HepG2 (cell line): ENCODE measurements at regions not wholly inside any gene's neighbourhood (a gene's known extent, or its start where the extent isn't known, plus 50 kb on each side); places are given as distances from the start of the nearest gene placed in this dataset.

ENCODE experiments used
- ATAC-seq: fragments of 200-7000 bp; cut with Tn5 transposase; 3 replicates; pipeline ENCODE4 v1.9.1; 2020; ENCODE audit warnings: mild to moderate bottlenecking, moderate library complexity
- BruUV-seq: library from RNA; stranded (reverse); fragments of 400-500 nt; replicated peaks from 2 replicates; lab custom pipeline; 2021; lab: Mats Ljungman, UMichigan
- CTCF ChIA-PET: fragments of 300-600 bp; formaldehyde crosslinking; extraction: SDS; loops from one replicate; lab custom pipeline; 2021; ENCODE audit warnings: low total read pairs, inconsistent platforms, low intra/inter-chr PET ratio; lab: Yijun Ruan, JAX
- POLR2A ChIA-PET: fragments of 350-600 bp; sonication (Branson Sonifier 250); formaldehyde crosslinking; loops from one replicate; lab custom pipeline; 2020; ENCODE audit warnings: antibody characterized with exemption, inconsistent platforms; lab: Yijun Ruan, JAX
- DNase-seq: peaks from one replicate; pipeline ENCODE4 v3.0.0-alpha.2; 2015; ENCODE audit warnings: low spot score
- FAIRE-seq: peaks from 3 replicates; lab custom pipeline; 2011; peaks lifted over from hg19 to GRCh38; lab: Jason Lieb, UNC
- H2AFZ ChIP-seq: one replicate; pipeline ENCODE4 v1.6.1; 2011; ENCODE audit warnings: low read length, inconsistent platforms
- H3K27ac ChIP-seq: fragments of 300-600 bp; 3 replicates; pipeline ENCODE4 v1.8.0; 2011; ENCODE audit warnings: mixed run types, mild to moderate bottlenecking, mixed read lengths, low read length, inconsistent platforms; ENCODE audit not compliant: insufficient read depth; ENCODE audit errors: extremely low read length
- H3K27me3 ChIP-seq, 2 experiments: fragments of 200-600 bp in 1 of 2; 2 replicates in 1 of 2; 3 replicates in 1 of 2; pipeline versions ENCODE4 v1.6.0 to v1.8.0; 2011; ENCODE audit warnings: low read length in 2 of 2, mild to moderate bottlenecking in 2 of 2, moderate library complexity in 2 of 2, inconsistent platforms in 1 of 2; ENCODE audit not compliant: insufficient read depth in 2 of 2, control insufficient read depth in 1 of 2
- H3K36me3 ChIP-seq, 2 experiments: fragments of 200-600 bp in 1 of 2; replicated peaks in 1 of 2; 2 replicates in 1 of 2; 3 replicates in 1 of 2; pipeline versions ENCODE4 v1.5.1 to v1.8.0; 2011; ENCODE audit warnings: low read length in 2 of 2, inconsistent platforms in 1 of 2; ENCODE audit not compliant: insufficient read depth in 2 of 2, control insufficient read depth in 1 of 2
- H3K4me1 ChIP-seq: 2 replicates; pipeline ENCODE4 v1.5.1; 2012; ENCODE audit warnings: low read length, inconsistent platforms; ENCODE audit not compliant: insufficient read depth
- H3K4me2 ChIP-seq: 2 replicates; pipeline ENCODE4 v1.6.0; 2011; ENCODE audit warnings: low read depth, low read length, inconsistent platforms
- H3K4me3 ChIP-seq, 3 experiments: fragments of 200-600 bp in 1 of 3; sonication (generic), shearing (Covaris generic) in 1 of 3; replicated peaks in 1 of 3; 2 replicates each; pipeline ENCODE4 v1.5.1; 2011 to 2016; ENCODE audit warnings: low read length in 3 of 3, inconsistent platforms in 2 of 3, low read depth in 2 of 3, mild to moderate bottlenecking in 2 of 3, control low read depth in 1 of 3, mixed read lengths in 1 of 3; ENCODE audit not compliant: insufficient read depth in 1 of 3
- H3K79me2 ChIP-seq: one replicate; pipeline ENCODE4 v1.6.1; 2011; ENCODE audit warnings: low read length, inconsistent platforms; ENCODE audit not compliant: insufficient read depth
- H3K9ac ChIP-seq: 2 replicates; pipeline ENCODE4 v1.6.0; 2011; ENCODE audit warnings: mild to moderate bottlenecking, low read depth, low read length, inconsistent platforms; ENCODE audit not compliant: insufficient read depth
- H3K9me3 ChIP-seq: 2 replicates; pipeline ENCODE4 v1.5.1; 2012; ENCODE audit warnings: mild to moderate bottlenecking, low read length
- H4K20me1 ChIP-seq: 2 replicates; pipeline ENCODE4 v1.6.0; 2011; ENCODE audit warnings: inconsistent platforms, mild to moderate bottlenecking, low read length, moderate library complexity; ENCODE audit not compliant: insufficient read depth
- CTCF ChIP-seq: sonication (generic); formaldehyde crosslinking; IDR thresholded peaks from 2 replicates; pipeline ENCODE4 v1.5.0; 2020; ENCODE audit warnings: mild to moderate bottlenecking, missing genetic modification reagents, moderate library complexity
- FOXP4 ChIP-seq: sonication (generic); formaldehyde crosslinking; IDR thresholded peaks from 2 replicates; pipeline ENCODE4 v1.4.0; 2020; ENCODE audit warnings: missing genetic modification reagents
- ISL2 ChIP-seq: sonication (generic); formaldehyde crosslinking; IDR thresholded peaks from 2 replicates; pipeline ENCODE4 v1.5.0; 2020; ENCODE audit warnings: missing genetic modification reagents
- NFIC ChIP-seq: IDR thresholded peaks from 2 replicates; pipeline ENCODE4 v1.6.1; 2012; ENCODE audit warnings: mild to moderate bottlenecking, low read length, inconsistent platforms
- STAG1 ChIP-seq: sonication (generic); formaldehyde crosslinking; IDR thresholded peaks from 2 replicates; pipeline ENCODE4 v1.4.0; 2020; ENCODE audit warnings: missing genetic modification reagents
- TRAFD1 ChIP-seq: sonication (generic); formaldehyde crosslinking; IDR thresholded peaks from 2 replicates; pipeline ENCODE4 v1.5.1; 2020; ENCODE audit warnings: missing genetic modification reagents, mild to moderate bottlenecking, borderline replicate concordance
- ZNF20 ChIP-seq: sonication (generic); formaldehyde crosslinking; IDR thresholded peaks from 2 replicates; pipeline ENCODE4 v1.4.0; 2020; ENCODE audit warnings: mild to moderate bottlenecking, moderate library complexity, missing genetic modification reagents
- ZNF3 ChIP-seq: IDR thresholded peaks from 2 replicates; pipeline ENCODE4 v1.7.0; 2017; ENCODE audit warnings: inconsistent platforms
- ZNF574 ChIP-seq: sonication (generic); formaldehyde crosslinking; IDR thresholded peaks from 2 replicates; pipeline ENCODE4 v1.4.0; 2020; ENCODE audit warnings: missing genetic modification reagents
- WGBS: methylation state at CpG from one replicate; pipeline ENCODE4 v1.1.6; 2017; ENCODE audit warnings: low lambda C conversion rate; 5-methylcytosine and 5-hydroxymethylcytosine counted together
- in situ Hi-C: cut with HindIII; loops from 2 replicates; pipeline ENCODE4 v1.10.0; 2017; ENCODE audit warnings: low pct_unique_long_range_greater_than_20kb; ENCODE audit not compliant: extremely low pct_ligation_motif_present
- intact Hi-C: fragments of 100-400 bp; cut with micrococcal nuclease; formaldehyde crosslinking; loops from one replicate; pipeline ENCODE4 v1.10.0; 2022; ENCODE audit not compliant: unreplicated experiment

GRCh38 chr16:50906454-50906853, 164.6 kb downstream of the CYLD start (continued):
- TF ChIP-seq FOXP4 (CRISPR knock-in tag): no peak
- TF ChIP-seq CTCF (CRISPR knock-in tag): no peak
- TF ChIP-seq ZNF20: no peak

GRCh38 chr16:50902457-50902856, 160.6 kb downstream of the CYLD start:
- ATAC-seq (peak; percentile 31; the same call in 1 of the 3 replicates), DNase-seq (no peak), FAIRE-seq (no peak)
- Histone ChIP-seq H3K9me3 (no peaks in the 10 kb centered on the region), H3K4me3 (no peak overlapping the region), H2AFZ (no peak overlapping the region), H3K79me2 (no peaks in the 10 kb centered on the region), H3K4me1 (no peaks in the 10 kb centered on the region), H3K36me3 (no peaks in the 10 kb centered on the region), H3K9ac (no peak overlapping the region), H3K27ac (no peak overlapping the region), H3K27me3 (no peaks in the 10 kb centered on the region), H4K20me1 (no peaks in the 10 kb centered on the region), H3K4me2 (no peak overlapping the region)
- WGBS: 5% methylated on average over 1 of the region's 1 CpG
- in situ Hi-C loops: no loop called here
- BruUV-seq: no TSS peak
- intact Hi-C loops: no loop called here
- TF ChIP-seq ZNF574 (CRISPR knock-in tag) (no peak), ZNF3 (no peak), CTCF (CRISPR knock-in tag) (peak; percentile 55), STAG1 (peak; percentile 52), TRAFD1 (CRISPR knock-in tag) (no peak), NFIC (no peak), ISL2 (CRISPR knock-in tag) (no peak)
- POLR2A ChIA-PET: no interaction called here
- CTCF ChIA-PET: no interaction called here
